ENCODE measurements at regions not wholly inside any gene's neighbourhood (a gene's known extent, or its start where the extent isn't known, plus 50 kb on each side); places are given as distances from the start of the nearest gene placed in this dataset.

GRCh38 chr6:114690625-114691024 is 347.8 kb upstream of the HS3ST5 start:
- FAIRE-seq: no peak
- ChIA-PET CTCF (no interaction called here), POLR2A (no interaction called here)
- Histone ChIP-seq H3K27ac (ENCODE audit: insufficient read depth, low read depth, low read length) (no peak overlapping the region), H3K79me2 (ENCODE audit: control insufficient read depth, insufficient read depth, low read length) (no peaks in the 10 kb centered on the region), H3K4me2 (ENCODE audit: insufficient read depth, low read length) (no peak overlapping the region), H3K36me3 (ENCODE audit: control insufficient read depth in 2 of 2, extremely low read depth in 1 of 2, insufficient read depth in 2 of 2, low read length in 2 of 2) (no peaks in the 10 kb centered on the region), H4K20me1 (replicated peaks; ENCODE audit: control insufficient read depth, extremely low read depth, insufficient read depth, low read length) (no peaks in the 10 kb centered on the region), H2AFZ (ENCODE audit: low read depth, low read length) (no peak overlapping the region), H3K9me1 (replicated peaks; ENCODE audit: control insufficient read depth, extremely low read depth, insufficient read depth, low read length) (no peaks in the 10 kb centered on the region), H3K27me3 (ENCODE audit: control insufficient read depth in 2 of 2, insufficient read depth in 2 of 2, low read length in 2 of 2) (no peaks in the 10 kb centered on the region), H3K4me1 (ENCODE audit: control insufficient read depth, extremely low read depth, insufficient read depth, low read length) (no peaks in the 10 kb centered on the region), H3K4me3 (replicated peaks in 1 of 3; ENCODE audit: insufficient read depth in 1 of 3, low read depth in 1 of 3, low read length in 3 of 3) (no peak overlapping the region), H3K9ac (replicated peaks; ENCODE audit: extremely low read depth, insufficient read depth, low read length) (no peak overlapping the region), H3K9me3 (replicated peaks; ENCODE audit: control insufficient read depth, insufficient read depth, low read length) (peaks cover 2% of the 10 kb centered on the region)
- no peak for DNase-seq (ENCODE audit: low read depth, low spot score)
- intact Hi-C loops (cut with micrococcal nuclease): no loop called here
- dilution Hi-C loops (cut with MboI; ENCODE audit: extremely low pct_ligation_motif_present, low sequenced_read_pairs): no loop called here
- BruUV-seq (replicated peaks): no TSS peak
- TF ChIP-seq GATA2 (IDR thresholded peaks at IDR 0.05; ENCODE audit: insufficient read depth, insufficient read length, low read depth, low read length): no peak
- TF ChIP-seq POLR2AphosphoS5 (IDR thresholded peaks at IDR 0.05; ENCODE audit: insufficient read depth, low read depth, low read length): no peak

- no peak for FAIRE-seq
- H3K79me2 ChIP-seq (ENCODE audit: control insufficient read depth, insufficient read depth, low read length): no peaks in the 10 kb centered on the region
- POLR2A ChIA-PET: no interaction called here
- H3K4me2 ChIP-seq (ENCODE audit: insufficient read depth, low read length): no peak overlapping the region
- no peaks in the 10 kb centered on the region for H3K9me1 ChIP-seq (replicated peaks; ENCODE audit: control insufficient read depth, extremely low read depth, insufficient read depth, low read length)
- no peaks in the 10 kb centered on the region for H3K27me3 ChIP-seq (ENCODE audit: control insufficient read depth in 2 of 2, insufficient read depth in 2 of 2, low read length in 2 of 2)
- CTCF ChIA-PET: no interaction called here
- no peaks in the 10 kb centered on the region for H4K20me1 ChIP-seq (replicated peaks; ENCODE audit: control insufficient read depth, extremely low read depth, insufficient read depth, low read length)
- dilution Hi-C loops (cut with MboI; ENCODE audit: extremely low pct_ligation_motif_present, low sequenced_read_pairs): no loop called here
- no peaks in the 10 kb centered on the region for H3K4me1 ChIP-seq (ENCODE audit: control insufficient read depth, extremely low read depth, insufficient read depth, low read length)
- no peak for TF ChIP-seq MYC (IDR thresholded peaks at IDR 0.05; ENCODE audit: low read depth, low read length)
- no peak for TF ChIP-seq FOS (IDR thresholded peaks at IDR 0.05; ENCODE audit: borderline replicate concordance, insufficient read depth, low read length)
- TF ChIP-seq JUN (IDR thresholded peaks at IDR 0.05; ENCODE audit: borderline replicate concordance, insufficient read depth, insufficient read length, low read depth): no peak
- TF ChIP-seq CTCF (IDR thresholded peaks at IDR 0.05; ENCODE audit: extremely low read depth in 1 of 2, insufficient read depth in 1 of 2, low read depth in 1 of 2, low read length in 2 of 2): no peak
- no peak for TF ChIP-seq POLR2AphosphoS5 (IDR thresholded peaks at IDR 0.05; ENCODE audit: insufficient read depth, low read depth, low read length)
- TF ChIP-seq MAX (IDR thresholded peaks at IDR 0.05; ENCODE audit: insufficient read depth, insufficient read length): no peak
- TF ChIP-seq POLR2A (IDR thresholded peaks at IDR 0.05; ENCODE audit: low read depth, low read length): no peak
- TF ChIP-seq GATA2 (IDR thresholded peaks at IDR 0.05; ENCODE audit: insufficient read depth, insufficient read length, low read depth, low read length): no peak
- TF ChIP-seq EZH2 (IDR thresholded peaks at IDR 0.05; ENCODE audit: borderline replicate concordance, low read depth, low read length, severe bottlenecking): no peak
- H3K27ac ChIP-seq (ENCODE audit: insufficient read depth, low read depth, low read length): no peak overlapping the region
- intact Hi-C loops (cut with micrococcal nuclease): no loop called here
- H3K4me3 ChIP-seq (replicated peaks in 1 of 3; ENCODE audit: insufficient read depth in 1 of 3, low read depth in 1 of 3, low read length in 3 of 3): no peak overlapping the region
- no peak overlapping the region for H3K9ac ChIP-seq (replicated peaks; ENCODE audit: extremely low read depth, insufficient read depth, low read length)
- H3K9me3 ChIP-seq (replicated peaks; ENCODE audit: control insufficient read depth, insufficient read depth, low read length): no peaks in the 10 kb centered on the region
- no peak for DNase-seq (ENCODE audit: low read depth, low spot score)
- BruUV-seq (replicated peaks): no TSS peak
- no peaks in the 10 kb centered on the region for H3K36me3 ChIP-seq (ENCODE audit: control insufficient read depth in 2 of 2, extremely low read depth in 1 of 2, insufficient read depth in 2 of 2, low read length in 2 of 2)
- no peak overlapping the region for H2AFZ ChIP-seq (ENCODE audit: low read depth, low read length)
Observed at GRCh38 chr6:114659513-114659912, 316.7 kb upstream of the HS3ST5 start.
